ENCODE measurements at regions not wholly inside any gene's neighbourhood (a gene's known extent, or its start where the extent isn't known, plus 50 kb on each side); places are given as distances from the start of the nearest gene placed in this dataset.
A peak's percentile ranks its signal among the peaks of the same experiment; 100 is the strongest.

GRCh38 chr15:62932436-62932835 lies 110.1 kb upstream of the TPM1 start:
- no peak for ATAC-seq
- 41% methylated on average over 1 of the region's 1 CpG for WGBS
- Histone ChIP-seq H3K9me3 (ENCODE audit: control insufficient read depth, low read length) (no peaks in the 10 kb centered on the region), H3K4me3 (ENCODE audit: low read length) (no peak overlapping the region), H3K27ac (ENCODE audit: low read length) (no peak overlapping the region), H3K4me1 (ENCODE audit: control insufficient read depth, insufficient read depth, low read length) (peaks cover 10% of the 10 kb centered on the region), H3K27me3 (ENCODE audit: control insufficient read depth, insufficient read depth) (no peaks in the 10 kb centered on the region)
- intact Hi-C loops (cut with DNase I), result loop anchor here in 2 of 4 donors (10.0 kb wide), 1 partner anchor 112 kb away; the partner anchor contains the start of gene TPM1 (in 2 of the 2)
- no peak for DNase-seq

- no peaks in the 10 kb centered on the region for H3K27me3 ChIP-seq (ENCODE audit: control insufficient read depth, insufficient read depth)
- ATAC-seq, result no peak
- intact Hi-C loops (cut with DNase I), result loop anchor here in 2 of 4 donors (10.0 kb wide), 1 partner anchor 111 kb away; the partner anchor contains the start of gene TPM1 (in 2 of the 2)
- WGBS, result 34% methylated on average over 2 of the region's 2 CpGs
- H3K4me3 ChIP-seq (ENCODE audit: low read length), result no peak overlapping the region
- H3K9me3 ChIP-seq (ENCODE audit: control insufficient read depth, low read length), result no peaks in the 10 kb centered on the region
- no peak for DNase-seq
- no peak overlapping the region for H3K27ac ChIP-seq (ENCODE audit: low read length)
- H3K4me1 ChIP-seq (ENCODE audit: control insufficient read depth, insufficient read depth, low read length), result peaks cover 8% of the 10 kb centered on the region
These were observed 109.2 kb upstream of the TPM1 start for GRCh38 chr15:62933386-62933785.

GRCh38 chr15:62934236-62934971 lies 108.1 kb upstream of the TPM1 start:
- 61% methylated on average over 14 of the region's 14 CpGs for WGBS
- peak; percentile 32 to 80 (median 60) for DNase-seq
- ATAC-seq, result peak; percentile 73 to 78
- no peaks in the 10 kb centered on the region for H3K9me3 ChIP-seq (ENCODE audit: control insufficient read depth, low read length)
- no peaks in the 10 kb centered on the region for H3K27me3 ChIP-seq (ENCODE audit: control insufficient read depth, insufficient read depth)
- intact Hi-C loops (cut with DNase I), result loop anchor here in 2 of 4 donors (10.0 kb wide), 1 partner anchor 110 kb away; the partner anchor contains the start of gene TPM1 (in 2 of the 2)
- no peak overlapping the region for H3K4me3 ChIP-seq (ENCODE audit: low read length)
- H3K4me1 ChIP-seq (ENCODE audit: control insufficient read depth, insufficient read depth, low read length), result peaks cover 3% of the 10 kb centered on the region
- peak overlapping the region; percentile 58 for H3K27ac ChIP-seq (ENCODE audit: low read length)

- WGBS, result 81% methylated on average over 12 of the region's 12 CpGs
- ATAC-seq (no peak), DNase-seq (no peak)
- H3K4me1 ChIP-seq (ENCODE audit: control insufficient read depth, insufficient read depth, low read length), result peaks cover 7% of the 10 kb centered on the region
- no peak overlapping the region for H3K4me3 ChIP-seq (ENCODE audit: low read length)
- intact Hi-C loops (cut with DNase I), result loop anchor here in 2 of 4 donors (10.0 kb wide), 1 partner anchor 109 kb away; the partner anchor contains the start of gene TPM1 (in 2 of the 2)
- H3K27ac ChIP-seq (ENCODE audit: low read length), result no peak overlapping the region
- no peaks in the 10 kb centered on the region for H3K9me3 ChIP-seq (ENCODE audit: control insufficient read depth, low read length)
- no peaks in the 10 kb centered on the region for H3K27me3 ChIP-seq (ENCODE audit: control insufficient read depth, insufficient read depth)
These were observed 107.1 kb upstream of the TPM1 start for GRCh38 chr15:62935300-62936081.

GRCh38 chr15:62938825-62939224 lies 103.7 kb upstream of the TPM1 start:
- no peaks in the 10 kb centered on the region for H3K27me3 ChIP-seq (ENCODE audit: control insufficient read depth, insufficient read depth)
- H3K9me3 ChIP-seq (ENCODE audit: control insufficient read depth, low read length), result no peaks in the 10 kb centered on the region
- H3K4me3 ChIP-seq (ENCODE audit: low read length), result no peak overlapping the region
- 80% methylated on average over 3 of the region's 3 CpGs for WGBS
- no peak for ATAC-seq
- no peak overlapping the region for H3K27ac ChIP-seq (ENCODE audit: low read length)
- intact Hi-C loops (cut with DNase I), result loop anchor here in 2 of 4 donors (10.0 kb wide), 1 partner anchor 106 kb away; the partner anchor contains the start of gene TPM1 (in 2 of the 2)
- H3K4me1 ChIP-seq (ENCODE audit: control insufficient read depth, insufficient read depth, low read length), result peaks cover 15% of the 10 kb centered on the region
- no peak for DNase-seq

GRCh38 chr15:62940093-62940754 lies 102.3 kb upstream of the TPM1 start:
- ATAC-seq, result peak in 1 of 2 donors; percentile 3
- Histone ChIP-seq H3K9me3 (ENCODE audit: control insufficient read depth, low read length) (no peaks in the 10 kb centered on the region), H3K4me1 (ENCODE audit: control insufficient read depth, insufficient read depth, low read length) (peaks cover 11% of the 10 kb centered on the region), H3K27ac (ENCODE audit: low read length) (peak overlapping the region; percentile 65), H3K4me3 (ENCODE audit: low read length) (no peak overlapping the region), H3K27me3 (ENCODE audit: control insufficient read depth, insufficient read depth) (no peaks in the 10 kb centered on the region)
- intact Hi-C loops (cut with DNase I), result loop anchor here in 1 of 4 donors (10.0 kb wide), 1 partner anchor 95 kb away; no protein-coding TSS in a partner anchor
- 59% methylated on average over 4 of the region's 4 CpGs for WGBS
- no peak for DNase-seq

GRCh38 chr15:62940755-62941361 lies 101.7 kb upstream of the TPM1 start:
- H3K4me1 ChIP-seq (ENCODE audit: control insufficient read depth, insufficient read depth, low read length), result peaks cover 11% of the 10 kb centered on the region
- ATAC-seq (peak; percentile 89 to 91), DNase-seq (peak; percentile 85 to 92 (median 89))
- H3K4me3 ChIP-seq (ENCODE audit: low read length), result no peak overlapping the region
- 23% methylated on average over 11 of the region's 11 CpGs for WGBS
- intact Hi-C loops (cut with DNase I), result loop anchor here in 1 of 4 donors (10.0 kb wide), 1 partner anchor 94 kb away; no protein-coding TSS in a partner anchor
- H3K9me3 ChIP-seq (ENCODE audit: control insufficient read depth, low read length), result no peaks in the 10 kb centered on the region
- peak overlapping the region; percentile 65 for H3K27ac ChIP-seq (ENCODE audit: low read length)
- H3K27me3 ChIP-seq (ENCODE audit: control insufficient read depth, insufficient read depth), result no peaks in the 10 kb centered on the region

GRCh38 chr15:62941699-62942098 lies 100.8 kb upstream of the TPM1 start:
- peaks cover 11% of the 10 kb centered on the region for H3K4me1 ChIP-seq (ENCODE audit: control insufficient read depth, insufficient read depth, low read length)
- no peaks in the 10 kb centered on the region for H3K27me3 ChIP-seq (ENCODE audit: control insufficient read depth, insufficient read depth)
- H3K4me3 ChIP-seq (ENCODE audit: low read length), result no peak overlapping the region
- intact Hi-C loops (cut with DNase I), result loop anchor here in 1 of 4 donors (10.0 kb wide), 1 partner anchor 93 kb away; no protein-coding TSS in a partner anchor
- H3K9me3 ChIP-seq (ENCODE audit: control insufficient read depth, low read length), result no peaks in the 10 kb centered on the region
- DNase-seq, result no peak
- no peak for ATAC-seq
- H3K27ac ChIP-seq (ENCODE audit: low read length), result peak overlapping the region; percentile 65

- H3K27ac ChIP-seq (ENCODE audit: low read length), result no peak overlapping the region
- WGBS, result 89% methylated on average over 9 of the region's 9 CpGs
These were observed 100.1 kb upstream of the TPM1 start for GRCh38 chr15:62942428-62942827.

GRCh38 chr15:62945063-62945462 lies 97.5 kb upstream of the TPM1 start:
- no peak for ATAC-seq
- no peak overlapping the region for H3K27ac ChIP-seq (ENCODE audit: low read length)
- H3K9me3 ChIP-seq (ENCODE audit: control insufficient read depth, low read length), result no peaks in the 10 kb centered on the region
- 89% methylated on average over 2 of the region's 2 CpGs for WGBS
- H3K4me1 ChIP-seq (ENCODE audit: control insufficient read depth, insufficient read depth, low read length), result peaks cover 12% of the 10 kb centered on the region
- no peak for DNase-seq
- H3K27me3 ChIP-seq (ENCODE audit: control insufficient read depth, insufficient read depth), result no peaks in the 10 kb centered on the region
- intact Hi-C loops (cut with DNase I), result loop anchor here in 1 of 4 donors (10.0 kb wide), 1 partner anchor 90 kb away; no protein-coding TSS in a partner anchor
- no peak overlapping the region for H3K4me3 ChIP-seq (ENCODE audit: low read length)

More at GRCh38 chr15:62942428-62942827, 100.1 kb upstream of the TPM1 start:
- H3K9me3 ChIP-seq (ENCODE audit: control insufficient read depth, low read length), result no peaks in the 10 kb centered on the region
- H3K4me1 ChIP-seq (ENCODE audit: control insufficient read depth, insufficient read depth, low read length), result peaks cover 11% of the 10 kb centered on the region
- H3K4me3 ChIP-seq (ENCODE audit: low read length), result no peak overlapping the region
- DNase-seq (no peak), ATAC-seq (no peak)
- intact Hi-C loops (cut with DNase I), result loop anchor here in 1 of 4 donors (10.0 kb wide), 1 partner anchor 92 kb away; no protein-coding TSS in a partner anchor
- H3K27me3 ChIP-seq (ENCODE audit: control insufficient read depth, insufficient read depth), result no peaks in the 10 kb centered on the region
